ENCODE measurements at regions not wholly inside any gene's neighbourhood (a gene's known extent, or its start where the extent isn't known, plus 50 kb on each side); places are given as distances from the start of the nearest gene placed in this dataset.

- H3K9me3 Mint-ChIP-seq, result no peaks in the 10 kb centered on the region
- Histone ChIP-seq H3K4me1 (ENCODE audit: control insufficient read depth in 1 of 2, insufficient read depth in 2 of 2, low read length in 2 of 2) (peaks cover 3 to 6% of the 10 kb centered on the region in 2 donors), H3K27ac (ENCODE audit: low read depth in 1 of 2, low read length in 2 of 2) (no peak overlapping the region), H3K4me2 (replicated peaks; ENCODE audit: extremely low read depth, low read length, poor library complexity, severe bottlenecking) (no peak overlapping the region), H2AFZ (ENCODE audit: insufficient read depth, low read depth, low read length, poor library complexity, severe bottlenecking) (no peak overlapping the region), H3K9me3 (replicated peaks in 1 of 2; ENCODE audit: control insufficient read depth in 1 of 2, insufficient read depth in 1 of 2, low read length in 2 of 2) (no peaks in the 10 kb centered on the region), H3K27me3 (ENCODE audit: control insufficient read depth in 2 of 2, insufficient read depth in 2 of 2, low read length in 2 of 2) (peaks cover 7 to 16% of the 10 kb centered on the region in 2 donors), H3K36me3 (replicated peaks in 1 of 2; ENCODE audit: control insufficient read depth in 1 of 2, insufficient read depth in 2 of 2, low read length in 2 of 2) (no peaks in the 10 kb centered on the region), H3K4me3 (replicated peaks in 1 of 3; ENCODE audit: low read depth in 2 of 3, low read length in 3 of 3) (no peak overlapping the region), H4K20me1 (ENCODE audit: insufficient read depth, low read length) (no peaks in the 10 kb centered on the region), H3K79me2 (ENCODE audit: insufficient read depth, low read length) (no peaks in the 10 kb centered on the region), H3K9ac (ENCODE audit: insufficient read depth, low read length, poor library complexity, severe bottlenecking) (no peak overlapping the region)
- WGBS (ENCODE audit: insufficient coverage), result no CpG with 5 or more reads among the region's 6 CpGs
- peaks cover 0 to 8% (median 1%) of the 10 kb centered on the region in 3 donors for H3K27me3 Mint-ChIP-seq (ENCODE audit: low read depth in 3 of 3)
- no peak for DNase-seq
- intact Hi-C loops (cut with micrococcal nuclease), result no loop called here
- H3K27ac Mint-ChIP-seq, result no peak overlapping the region
- no peaks in the 10 kb centered on the region for H3K36me3 Mint-ChIP-seq
- no peak for TF ChIP-seq CTCF (IDR thresholded peaks at IDR 0.05)
- peaks cover 5% of the 10 kb centered on the region for H3K4me1 Mint-ChIP-seq
- no peak overlapping the region for H3K4me3 Mint-ChIP-seq
Observed at GRCh38 chr6:129759796-129760605, 50.0 kb upstream of the ARHGAP18 start.

All from CD14-positive monocyte (primary cell).